SK-N-SH treated with all-trans-retinoic acid at 6 μM for 48 hours (cell line): ENCODE measurements at regions not wholly inside any gene's neighbourhood (a gene's known extent, or its start where the extent isn't known, plus 50 kb on each side); places are given as distances from the start of the nearest gene placed in this dataset.

Source experiments
- ATAC-seq: fragments of 200-7000 bp; cut with Tn5 transposase; 3 replicates; pipeline ENCODE4 v1.9.1; 2020; ENCODE audit warnings: mild to moderate bottlenecking, moderate library complexity
- ARNTL ChIP-seq: fragments of 450-650 bp; formaldehyde crosslinking; IDR thresholded peaks from 2 replicates; pipeline ENCODE4 v1.5.0; 2020; ENCODE audit warnings: low read depth, mild to moderate bottlenecking, moderate library complexity, borderline replicate concordance
- BACH2 ChIP-seq: fragments of 250-450 bp; sonication (Bioruptor Pico); IDR thresholded peaks from 2 replicates; pipeline ENCODE4 v1.9.0; 2021; ENCODE audit warnings: mild to moderate bottlenecking, borderline replicate concordance
- CREB5 ChIP-seq: fragments of 250-450 bp; sonication (Bioruptor Pico); IDR thresholded peaks from 2 replicates; pipeline ENCODE4 v1.5.1; 2020; ENCODE audit warnings: low read depth, mild to moderate bottlenecking, moderate library complexity
- CSDC2 ChIP-seq: fragments of 250-450 bp; sonication (Bioruptor Pico); IDR thresholded peaks from 2 replicates; pipeline ENCODE4 v1.5.0; 2020; ENCODE audit warnings: mild to moderate bottlenecking, moderate library complexity
- ESRRG ChIP-seq: fragments of 250-450 bp; sonication (Bioruptor Pico); IDR thresholded peaks from 2 replicates; pipeline ENCODE4 v1.6.1; 2021; ENCODE audit warnings: mild to moderate bottlenecking
- GLIS3 ChIP-seq: fragments of 250-450 bp; sonication (Bioruptor Pico); IDR thresholded peaks from 2 replicates; pipeline ENCODE4 v1.5.0; 2020; ENCODE audit warnings: mild to moderate bottlenecking, moderate library complexity
- ISL1 ChIP-seq: fragments of 250-450 bp; sonication (Bioruptor Pico); IDR thresholded peaks from 2 replicates; pipeline ENCODE4 v2.1.2; 2022; ENCODE audit warnings: mild to moderate bottlenecking, moderate library complexity
- OSR1 ChIP-seq: fragments of 250-450 bp; sonication (Bioruptor Pico); IDR thresholded peaks from 2 replicates; pipeline ENCODE4 v1.8.0; 2022; ENCODE audit warnings: moderate library complexity, mild to moderate bottlenecking, inconsistent platforms
- PPARA ChIP-seq: fragments of 250-450 bp; sonication (Bioruptor Pico); IDR thresholded peaks from 2 replicates; pipeline ENCODE4 v1.5.0; 2020; ENCODE audit warnings: mild to moderate bottlenecking, borderline replicate concordance
- RARB ChIP-seq: fragments of 250-450 bp; sonication (Bioruptor Pico); IDR thresholded peaks from 2 replicates; pipeline ENCODE4 v1.8.0; 2021; ENCODE audit warnings: mild to moderate bottlenecking, moderate library complexity
- SNAI2 ChIP-seq: fragments of 250-450 bp; sonication (Bioruptor Pico); IDR thresholded peaks from 2 replicates; pipeline ENCODE4 v1.5.0; 2020; ENCODE audit warnings: mild to moderate bottlenecking, moderate library complexity
- TOX ChIP-seq: fragments of 250-450 bp; sonication (Bioruptor Pico); IDR thresholded peaks from 2 replicates; pipeline ENCODE4 v1.8.0; 2021; ENCODE audit warnings: mild to moderate bottlenecking, moderate library complexity, borderline replicate concordance
- TSHZ2 ChIP-seq: fragments of 250-450 bp; sonication (Bioruptor Pico); IDR thresholded peaks from 2 replicates; pipeline ENCODE4 v1.5.0; 2020; ENCODE audit warnings: mild to moderate bottlenecking, moderate library complexity
- ZFP3 ChIP-seq: fragments of 250-450 bp; sonication (Bioruptor Pico); IDR thresholded peaks from 2 replicates; pipeline ENCODE4 v1.5.0; 2020; ENCODE audit warnings: mild to moderate bottlenecking, moderate library complexity
- ZNF70 ChIP-seq: fragments of 450-650 bp; formaldehyde crosslinking; IDR thresholded peaks from 2 replicates; pipeline ENCODE4 v1.5.0; 2020; ENCODE audit warnings: mild to moderate bottlenecking, moderate library complexity
- ZNF8 ChIP-seq: fragments of 450-650 bp; formaldehyde crosslinking; IDR thresholded peaks from 2 replicates; pipeline ENCODE4 v1.5.0; 2020; ENCODE audit warnings: mild to moderate bottlenecking, moderate library complexity
- TF ChIP-seq, protein P1 (sequence below): fragments of 250-450 bp; sonication (Bioruptor Pico); IDR thresholded peaks from 2 replicates; pipeline ENCODE4 v1.8.0; 2021; ENCODE audit warnings: low read depth, mild to moderate bottlenecking, moderate library complexity, borderline replicate concordance
- TF ChIP-seq, protein P2 (sequence below): fragments of 250-450 bp; sonication (Bioruptor Pico); IDR thresholded peaks from 2 replicates; pipeline ENCODE4 v1.5.1; 2021; ENCODE audit warnings: mild to moderate bottlenecking, moderate library complexity

GRCh38 chr13:90627813-90628212, 719.7 kb upstream of the MIR17HG start:
- ATAC-seq: no peak
- no peak for TF ChIP-seq ESRRG (CRISPR knock-in tag)
- no peak for TF ChIP-seq ARNTL (CRISPR knock-in tag)
- no peak for TF ChIP-seq TSHZ2
- TF ChIP-seq, all 23 proteins: peak for 0

GRCh38 chr13:90628471-90628870, 719.0 kb upstream of the MIR17HG start:
- no peak for ATAC-seq
- TF ChIP-seq ISL1 (CRISPR knock-in tag) (no peak), GLIS3 (CRISPR knock-in tag) (no peak), RARB (CRISPR knock-in tag) (no peak), SNAI2 (no peak), ARNTL (CRISPR knock-in tag) (no peak), ZFP3 (no peak), BACH2 (no peak), PPARA (no peak), CREB5 (CRISPR knock-in tag) (no peak), TSHZ2 (no peak), ZNF8 (CRISPR knock-in tag) (no peak), CSDC2 (CRISPR knock-in tag) (no peak), OSR1 (CRISPR knock-in tag) (no peak), TOX (no peak), ZNF70 (CRISPR knock-in tag) (no peak)
- TF ChIP-seq, protein P1, sequence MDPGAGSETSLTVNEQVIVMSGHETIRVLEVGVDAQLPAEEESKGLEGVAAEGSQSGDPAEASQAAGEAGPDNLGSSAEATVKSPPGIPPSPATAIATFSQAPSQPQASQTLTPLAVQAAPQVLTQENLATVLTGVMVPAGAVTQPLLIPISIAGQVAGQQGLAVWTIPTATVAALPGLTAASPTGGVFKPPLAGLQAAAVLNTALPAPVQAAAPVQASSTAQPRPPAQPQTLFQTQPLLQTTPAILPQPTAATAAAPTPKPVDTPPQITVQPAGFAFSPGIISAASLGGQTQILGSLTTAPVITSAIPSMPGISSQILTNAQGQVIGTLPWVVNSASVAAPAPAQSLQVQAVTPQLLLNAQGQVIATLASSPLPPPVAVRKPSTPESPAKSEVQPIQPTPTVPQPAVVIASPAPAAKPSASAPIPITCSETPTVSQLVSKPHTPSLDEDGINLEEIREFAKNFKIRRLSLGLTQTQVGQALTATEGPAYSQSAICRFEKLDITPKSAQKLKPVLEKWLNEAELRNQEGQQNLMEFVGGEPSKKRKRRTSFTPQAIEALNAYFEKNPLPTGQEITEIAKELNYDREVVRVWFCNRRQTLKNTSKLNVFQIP (CRISPR knock-in tag): no peak
- TF ChIP-seq, protein P2, sequence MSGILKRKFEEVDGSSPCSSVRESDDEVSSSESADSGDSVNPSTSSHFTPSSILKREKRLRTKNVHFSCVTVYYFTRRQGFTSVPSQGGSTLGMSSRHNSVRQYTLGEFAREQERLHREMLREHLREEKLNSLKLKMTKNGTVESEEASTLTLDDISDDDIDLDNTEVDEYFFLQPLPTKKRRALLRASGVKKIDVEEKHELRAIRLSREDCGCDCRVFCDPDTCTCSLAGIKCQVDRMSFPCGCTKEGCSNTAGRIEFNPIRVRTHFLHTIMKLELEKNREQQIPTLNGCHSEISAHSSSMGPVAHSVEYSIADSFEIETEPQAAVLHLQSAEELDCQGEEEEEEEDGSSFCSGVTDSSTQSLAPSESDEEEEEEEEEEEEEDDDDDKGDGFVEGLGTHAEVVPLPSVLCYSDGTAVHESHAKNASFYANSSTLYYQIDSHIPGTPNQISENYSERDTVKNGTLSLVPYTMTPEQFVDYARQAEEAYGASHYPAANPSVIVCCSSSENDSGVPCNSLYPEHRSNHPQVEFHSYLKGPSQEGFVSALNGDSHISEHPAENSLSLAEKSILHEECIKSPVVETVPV (CRISPR knock-in tag): no peak

GRCh38 chr13:90630716-90631115, 716.8 kb upstream of the MIR17HG start:
- ATAC-seq: no peak
- no peak for TF ChIP-seq TOX
- TF ChIP-seq, protein P1 (CRISPR knock-in tag): no peak
- TF ChIP-seq, protein P2 (CRISPR knock-in tag): no peak
